Limb (tissue), 2 donors: ENCODE measurements at regions not wholly inside any gene's neighbourhood (a gene's known extent, or its start where the extent isn't known, plus 50 kb on each side); places are given as distances from the start of the nearest gene placed in this dataset.
A peak's percentile ranks its signal among the peaks of the same experiment; 100 is the strongest.
"Not testable (repeated sequence)": the region's sequence is repeated elsewhere in the genome, so short reads cannot be mapped to it uniquely, and the experiment has no call there.

ENCODE experiments used
- DNase-seq, 2 donors: peaks; one replicate each; pipeline ENCODE4 v3.0.0-alpha.2; 2016; ENCODE audit errors: extremely low spot score in 2 of 2

DNA sequence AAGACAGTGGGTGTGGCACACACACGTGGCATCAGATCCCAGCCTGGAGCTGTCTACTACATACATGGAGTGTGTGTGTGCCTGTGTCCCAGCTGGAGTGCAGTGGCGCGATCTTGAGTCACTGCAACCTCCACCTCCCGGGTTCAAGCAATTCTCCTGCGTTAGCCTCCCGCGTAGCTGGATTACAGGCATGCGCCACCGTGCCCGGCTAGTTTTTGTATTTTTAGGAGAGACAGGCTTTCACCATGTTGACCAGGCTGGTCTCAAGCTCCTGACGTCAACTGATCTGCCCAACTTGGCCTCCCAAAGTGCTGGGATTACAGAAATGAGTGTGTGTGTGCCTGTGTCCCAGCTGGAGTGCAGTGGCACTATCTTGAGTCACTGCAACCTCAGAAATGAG is 108.8 kb downstream of the IL12A start:
- DNase-seq = no peak

GRCh38 chr3:160098261-160098908 is 109.8 kb downstream of the IL12A start:
- DNase-seq = no peak

DNA sequence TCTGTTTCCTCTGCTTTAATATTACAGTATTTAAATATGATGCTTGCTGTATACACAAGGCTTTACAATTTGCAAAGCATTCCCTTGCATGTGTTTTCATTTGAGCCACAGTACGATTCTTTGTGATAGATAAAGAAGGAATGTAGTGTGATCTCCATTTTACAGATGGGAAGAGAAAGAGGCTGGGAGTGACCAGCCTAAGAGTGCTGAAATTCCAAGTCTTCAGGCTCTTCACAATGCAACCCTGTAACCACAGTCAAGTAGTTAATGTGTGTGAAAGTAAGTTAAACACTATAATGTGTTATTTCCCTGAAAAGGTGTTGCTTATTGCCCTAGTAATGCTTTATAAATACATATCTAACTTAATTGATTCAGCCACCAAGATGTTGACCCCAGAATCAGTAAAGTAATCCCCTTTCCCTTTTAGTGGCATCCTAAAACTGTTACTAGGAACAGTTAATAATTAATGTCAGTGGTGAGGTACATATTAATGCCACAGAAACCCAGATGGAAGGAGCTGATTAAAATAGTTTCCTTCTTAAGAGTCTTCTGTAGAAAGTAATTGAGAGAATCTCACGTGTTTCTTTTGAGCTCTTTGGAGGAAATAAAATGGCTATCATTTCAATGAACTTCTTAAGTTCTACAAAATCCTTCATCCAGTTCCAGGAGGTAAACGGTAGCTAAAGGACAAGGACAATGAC is 110.4 kb downstream of the IL12A start:
- no peak for DNase-seq

DNA sequence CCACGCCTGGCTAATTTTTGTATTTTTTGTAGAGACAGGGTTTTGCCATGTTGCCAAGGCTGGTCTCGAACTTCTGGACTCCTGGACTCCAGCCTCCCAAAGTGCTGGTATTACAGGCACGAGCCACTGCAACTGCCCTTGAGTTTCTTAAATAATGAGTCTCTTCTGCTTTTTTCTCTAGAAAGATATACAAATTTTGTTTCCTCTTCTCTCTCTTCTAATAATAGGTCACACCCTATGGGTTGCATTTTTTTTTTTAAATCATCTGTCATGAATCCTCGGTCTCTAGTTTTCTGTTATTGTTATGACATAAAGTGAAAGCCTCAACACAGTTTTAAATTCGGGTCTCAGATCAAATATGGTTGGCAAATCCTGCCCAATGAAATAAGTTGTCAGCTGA is 111.2 kb downstream of the IL12A start:
- DNase-seq = no peak

GRCh38 chr3:160100610-160101009 is 112.0 kb downstream of the IL12A start:
- DNase-seq = no peak

DNA sequence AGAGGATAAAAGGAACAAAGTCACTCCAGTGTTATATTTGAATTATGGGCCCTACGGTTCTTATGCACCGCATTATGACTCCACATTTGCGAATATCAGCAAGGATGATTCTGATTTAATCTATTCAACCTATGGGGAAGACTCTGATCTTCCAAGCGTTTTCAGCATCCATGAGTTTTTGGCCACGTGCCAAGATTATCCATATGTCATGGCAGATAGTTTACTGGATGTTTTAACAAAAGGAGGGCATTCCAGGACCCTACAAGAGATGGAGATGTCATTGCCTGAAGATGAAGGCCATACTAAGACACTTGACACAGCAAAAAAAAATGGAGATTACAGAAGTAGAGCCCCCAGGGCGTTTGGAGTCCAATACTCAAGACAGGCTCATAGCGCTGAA is 113.4 kb downstream of the IL12A start:
- DNase-seq = not testable (repeated sequence)

DNA sequence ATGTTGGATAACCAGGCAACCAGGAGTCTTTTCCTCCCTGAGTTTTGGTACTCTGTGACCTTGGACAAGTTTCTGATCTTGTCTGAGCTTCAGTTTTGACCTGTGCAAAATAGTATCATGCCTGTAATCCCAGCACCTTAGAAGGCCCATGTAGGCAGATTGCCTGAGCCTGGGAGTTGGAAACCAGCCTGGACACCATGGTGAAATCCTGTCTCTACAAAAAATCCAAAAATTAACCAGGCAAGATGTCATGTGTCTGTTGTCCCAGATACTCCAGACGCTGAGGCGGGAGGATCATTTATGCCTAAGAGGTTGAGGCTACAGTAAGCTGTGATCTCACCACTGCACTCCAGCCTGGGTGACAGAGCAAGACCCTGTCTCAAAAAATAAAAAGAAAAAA is 114.8 kb downstream of the IL12A start:
- no peak for DNase-seq

DNA sequence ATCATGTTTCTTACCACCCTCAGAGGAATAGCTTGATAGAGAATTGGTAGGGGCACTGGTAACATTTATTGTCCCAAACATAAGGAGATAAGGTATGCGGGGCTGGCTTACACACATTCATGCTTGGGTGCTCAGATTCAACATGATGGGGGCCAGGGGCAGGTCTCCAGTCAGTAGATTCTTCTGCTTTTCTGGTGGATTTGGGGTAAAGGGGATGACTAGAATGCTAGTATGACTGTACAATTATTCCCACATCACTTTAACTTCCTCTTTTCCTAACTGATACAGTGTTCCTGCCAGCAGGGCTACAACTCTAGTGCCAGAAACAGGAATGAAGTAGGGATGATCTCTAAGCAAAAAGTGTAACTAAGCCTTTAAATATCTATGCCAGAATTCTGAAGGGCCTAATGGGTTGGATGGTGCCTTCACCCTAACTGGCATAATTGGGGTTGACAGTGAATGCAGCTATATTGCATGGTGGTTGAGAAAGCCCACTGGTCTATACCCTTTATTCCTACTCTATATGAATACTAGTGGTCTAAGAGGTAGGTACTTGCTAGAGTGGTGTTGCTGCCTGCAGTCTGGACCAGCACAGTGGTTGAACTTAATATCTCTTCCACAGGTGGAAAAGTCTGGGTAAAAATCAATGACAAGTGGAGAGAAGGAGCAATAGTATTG is 117.4 kb downstream of the IL12A start:
- DNase-seq = no peak

GRCh38 chr3:160106905-160107861 is 118.0 kb upstream of the C3orf80 start:
- peak in 1 of 2 donors; percentile 31 for DNase-seq

DNA sequence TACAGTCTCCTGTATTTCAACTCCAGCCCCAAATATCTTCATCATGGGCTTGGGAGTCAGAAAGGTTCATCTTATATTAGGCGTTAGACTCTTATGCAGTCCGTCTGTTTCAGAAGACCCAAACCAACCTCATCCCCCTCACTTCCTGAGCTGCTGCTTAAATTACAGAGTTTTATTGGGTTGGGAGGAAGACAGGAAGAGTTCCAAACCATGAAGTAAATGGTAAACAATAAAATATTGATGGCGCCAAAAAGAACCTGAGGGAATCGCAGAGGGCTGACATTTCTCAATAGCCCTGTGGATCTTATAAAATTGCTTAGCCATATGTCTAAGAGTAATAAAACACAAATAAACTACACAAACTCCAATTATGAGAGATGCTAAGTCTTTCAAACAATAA is 116.9 kb upstream of the C3orf80 start:
- no peak for DNase-seq

DNA sequence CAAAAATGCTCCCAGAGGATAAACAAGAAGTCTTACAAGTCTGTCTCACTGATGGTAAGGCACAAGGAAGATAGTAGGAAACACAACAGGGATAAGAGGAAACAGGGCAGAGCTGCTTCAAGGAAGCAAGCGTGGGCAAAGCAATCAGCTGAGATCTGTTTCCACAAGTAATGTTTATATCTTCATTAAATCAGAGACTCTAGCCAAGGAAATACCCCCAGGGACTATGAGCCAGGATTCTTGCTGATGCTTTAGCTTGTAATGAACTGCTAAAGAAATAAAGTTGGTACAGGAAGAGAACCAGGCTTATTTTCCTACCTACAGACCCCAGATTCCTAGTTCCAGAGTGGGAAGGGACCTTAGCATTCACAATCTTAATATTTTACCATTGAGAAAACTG is 112.7 kb upstream of the C3orf80 start:
- no peak for DNase-seq

DNA sequence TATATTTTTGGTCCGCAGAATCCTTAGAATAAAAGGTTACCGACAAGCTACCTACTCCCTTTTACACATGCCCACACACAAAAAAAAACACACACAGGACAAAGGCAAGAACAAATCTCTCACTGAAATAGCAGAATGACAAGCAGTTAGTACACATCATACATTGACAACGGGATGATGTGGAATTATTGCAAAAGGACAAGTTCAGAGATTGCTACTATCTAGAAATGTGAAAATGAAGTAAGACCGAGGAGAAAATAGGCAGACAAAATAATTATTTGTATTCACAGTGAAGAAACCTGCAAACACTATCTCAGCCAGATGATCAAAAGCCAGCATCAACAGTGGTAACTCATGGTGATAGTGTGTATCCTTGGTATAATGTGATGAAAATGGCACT is 112.2 kb upstream of the C3orf80 start:
- DNase-seq = no peak

DNA sequence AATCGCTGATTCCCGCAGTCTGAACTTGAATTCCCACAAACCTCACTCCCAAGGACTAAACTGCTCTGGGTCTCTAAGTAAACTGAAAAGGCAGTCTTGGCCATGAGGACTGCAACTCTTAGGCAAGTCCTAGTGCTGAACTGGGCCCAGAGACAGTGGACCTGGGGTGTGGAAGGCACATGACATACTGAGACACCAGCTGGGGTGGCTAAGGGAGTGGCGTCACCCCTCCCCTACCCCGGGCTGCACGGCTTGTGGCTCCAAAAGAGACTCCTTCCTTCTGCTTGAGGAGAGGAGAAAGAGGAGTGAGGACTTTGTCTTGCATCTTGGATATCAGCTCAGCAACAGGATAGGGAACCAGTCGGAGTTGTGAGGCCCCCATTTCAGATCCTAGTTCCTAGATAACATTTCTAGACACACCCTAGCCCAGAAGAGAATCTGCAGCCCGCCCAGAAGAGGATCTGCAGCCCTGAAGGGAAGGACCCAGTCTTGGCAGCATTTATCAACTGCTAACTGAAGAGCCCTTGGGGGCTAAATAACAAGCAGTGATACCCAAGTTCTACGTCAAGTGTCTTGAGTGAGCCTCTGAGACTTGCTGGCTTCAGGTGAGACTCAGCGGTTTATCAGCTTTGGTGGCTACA is 110.7 kb upstream of the C3orf80 start:
- no peak for DNase-seq

DNA sequence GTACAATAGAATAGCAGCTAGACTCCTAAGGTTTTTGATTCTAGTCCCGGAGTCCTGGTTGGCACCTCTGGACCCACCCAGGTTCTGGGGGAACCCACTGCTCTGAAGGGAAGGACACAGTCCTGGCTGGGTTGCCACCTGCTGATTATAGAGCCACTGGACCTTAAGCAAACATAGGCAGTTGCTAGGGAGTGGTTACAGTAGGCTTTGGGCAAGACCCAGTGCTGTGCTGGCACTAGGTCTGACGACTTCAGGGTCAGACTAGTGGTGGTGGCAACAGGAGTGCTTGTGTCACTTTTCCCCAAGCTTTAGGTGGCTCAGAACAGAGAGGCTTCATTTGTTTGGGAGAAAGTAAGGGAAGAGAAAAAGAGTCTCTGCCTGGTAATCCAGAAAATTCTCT is 109.8 kb upstream of the C3orf80 start:
- DNase-seq = no peak

GRCh38 chr3:160124224-160124623 is 101.0 kb upstream of the C3orf80 start:
- DNase-seq = no peak

DNA sequence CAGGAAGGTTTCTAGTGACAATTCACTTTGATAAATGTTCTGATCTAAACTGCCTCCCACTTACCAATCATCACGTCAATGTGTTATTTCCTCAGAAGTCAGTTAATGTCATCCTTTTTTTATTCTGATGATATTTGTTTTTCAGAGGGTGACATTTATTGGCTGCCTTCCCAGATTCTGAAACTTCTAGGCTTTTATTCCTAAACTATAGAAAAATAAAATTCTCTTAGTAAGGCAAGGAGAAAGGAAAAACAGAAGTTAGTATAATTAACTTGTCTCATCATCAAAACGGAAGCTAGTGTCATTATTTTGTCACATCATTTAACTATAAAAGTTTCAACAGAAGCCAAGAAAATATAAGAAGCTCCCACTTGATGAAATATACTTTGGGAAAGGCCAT is 100.0 kb upstream of the C3orf80 start:
- no peak for DNase-seq

DNA sequence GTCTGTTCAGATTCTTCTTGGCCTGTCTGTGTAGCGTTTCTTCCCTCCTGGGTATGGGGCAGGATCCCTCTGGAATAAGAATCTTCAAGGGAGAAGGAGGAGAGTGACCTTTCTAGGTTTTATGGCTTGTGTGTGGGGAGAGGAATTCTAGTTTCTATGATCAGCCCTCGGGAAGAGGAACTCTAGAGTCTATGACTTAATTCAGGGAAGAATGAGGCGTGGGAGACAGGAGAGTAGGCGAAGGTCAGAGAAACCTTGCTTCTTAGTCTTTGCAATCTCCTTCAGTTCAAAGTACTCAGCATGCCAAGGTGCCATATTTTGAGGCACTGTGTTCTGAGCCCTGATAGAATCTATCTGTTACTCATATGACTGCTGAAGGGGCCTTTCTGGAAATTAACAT is 99.2 kb upstream of the C3orf80 start:
- no peak for DNase-seq

DNA sequence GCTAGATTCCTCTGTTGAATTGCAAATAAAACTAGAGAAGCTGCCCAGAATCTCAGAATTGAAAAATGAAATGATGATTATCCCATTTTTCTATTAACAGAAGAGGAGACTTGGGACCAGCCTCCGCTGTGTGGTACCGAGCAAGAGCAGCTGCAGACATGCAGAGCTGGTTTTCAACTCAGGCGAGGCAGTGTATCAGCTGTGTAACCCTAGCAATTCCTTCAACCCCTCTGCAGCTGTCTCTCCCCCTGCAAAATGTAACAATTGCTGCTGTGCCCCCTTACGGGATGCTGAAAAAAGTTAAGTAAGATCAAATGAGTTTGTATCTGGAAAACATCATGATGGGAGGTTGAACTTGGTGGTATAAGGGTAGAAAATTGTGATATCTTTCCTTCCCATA is 98.5 kb upstream of the C3orf80 start:
- no peak for DNase-seq

- no peak for DNase-seq
Observed at GRCh38 chr3:160127308-160127707, 97.9 kb upstream of the C3orf80 start.

DNA sequence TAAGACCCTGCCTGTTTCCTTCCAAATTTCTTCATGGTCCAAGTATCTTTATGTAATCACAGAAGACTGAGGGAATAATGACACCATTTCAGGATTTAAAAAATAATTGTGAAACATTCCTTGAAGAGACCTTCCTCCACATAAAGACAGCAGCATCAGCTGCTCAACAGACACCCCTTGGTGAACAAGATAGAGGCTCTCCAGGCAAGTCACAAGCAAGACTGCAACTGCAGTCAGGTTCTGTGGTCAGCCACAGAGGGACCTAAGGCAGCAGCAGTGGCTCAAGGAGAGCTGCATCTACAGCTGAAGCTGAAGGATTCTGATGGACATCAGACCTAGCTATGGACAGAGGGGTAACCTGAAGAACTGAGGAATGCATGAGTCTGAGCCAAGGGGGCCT is 97.2 kb upstream of the C3orf80 start:
- DNase-seq = no peak

GRCh38 chr3:160129459-160130061 is 95.7 kb upstream of the C3orf80 start:
- no peak for DNase-seq
